ENCODE measurements at regions not wholly inside any gene's neighbourhood (a gene's known extent, or its start where the extent isn't known, plus 50 kb on each side); places are given as distances from the start of the nearest gene placed in this dataset.
"Not testable (repeated sequence)": the region's sequence is repeated elsewhere in the genome, so short reads cannot be mapped to it uniquely, and the experiment has no call there.

DNA sequence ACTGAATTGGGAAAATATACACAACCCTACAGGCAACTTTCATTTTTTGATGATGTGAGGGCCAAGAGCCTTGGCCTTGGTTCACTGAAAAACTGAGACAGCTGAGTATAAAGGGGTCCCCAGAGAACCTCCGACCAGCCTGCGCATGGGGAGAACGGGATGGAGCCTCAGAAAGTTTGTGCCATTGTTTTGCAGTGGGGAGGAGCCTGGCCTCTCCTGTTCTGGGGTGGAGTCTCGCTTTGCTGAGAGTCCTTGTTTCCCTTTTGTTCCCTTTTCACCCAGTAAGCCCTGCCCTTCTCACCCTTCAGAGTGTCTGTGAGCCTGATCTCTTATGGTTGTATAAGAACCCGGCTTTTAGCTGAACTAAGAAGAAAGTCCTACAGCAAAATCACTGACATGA is 193.2 kb upstream of the AKR1E2 start:
- DNase-seq = no peak

DNA sequence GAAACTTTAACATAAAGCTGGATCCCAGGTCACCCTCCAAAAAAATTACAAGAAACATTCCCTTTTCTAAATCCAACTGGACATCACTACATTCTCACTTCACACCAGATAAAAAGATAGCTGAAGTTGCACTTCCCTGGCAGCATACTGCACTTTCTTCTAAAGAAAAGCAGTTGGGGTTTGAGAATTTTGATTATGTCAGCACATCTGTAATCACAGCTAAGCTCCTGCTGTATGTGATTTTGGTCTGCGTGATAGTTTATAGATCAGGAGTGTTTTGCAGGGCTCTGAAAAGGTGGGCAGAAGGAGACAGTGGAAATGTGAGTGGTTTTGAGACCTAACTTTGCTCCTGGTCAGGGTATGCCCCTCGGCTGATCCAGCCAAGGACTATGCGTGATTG is 199.1 kb upstream of the AKR1E2 start:
- DNase-seq = no peak

DNA sequence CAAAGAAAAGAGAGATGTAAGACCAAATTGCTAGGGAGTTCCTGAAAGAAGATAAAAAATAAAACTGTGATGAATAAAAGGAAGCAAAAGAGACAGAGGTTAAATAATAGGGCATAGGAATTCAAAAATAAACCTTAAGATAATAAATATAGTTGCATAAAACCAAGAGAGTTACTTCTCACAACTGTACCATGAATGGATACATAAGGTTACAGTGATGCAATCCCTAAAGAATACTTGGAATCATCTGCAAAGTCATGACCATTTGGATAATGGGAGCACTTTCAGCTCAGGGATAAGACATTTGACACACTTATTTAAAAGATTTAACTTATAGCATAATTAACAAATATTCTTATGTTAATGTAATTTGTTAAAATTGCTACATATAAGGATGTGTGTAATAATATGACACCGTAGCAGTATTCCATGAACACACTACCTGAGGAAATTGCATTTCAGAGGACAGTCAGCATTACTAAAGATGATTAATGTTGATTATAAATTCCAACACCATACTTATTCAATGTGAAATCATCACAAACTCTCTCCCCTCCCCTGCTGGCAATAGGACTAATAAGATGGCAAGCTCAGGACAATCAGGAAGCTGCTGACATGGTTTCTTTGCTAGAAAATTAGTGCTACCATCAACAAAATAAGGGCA is 202.1 kb upstream of the AKR1E2 start:
- no peak for DNase-seq

DNA sequence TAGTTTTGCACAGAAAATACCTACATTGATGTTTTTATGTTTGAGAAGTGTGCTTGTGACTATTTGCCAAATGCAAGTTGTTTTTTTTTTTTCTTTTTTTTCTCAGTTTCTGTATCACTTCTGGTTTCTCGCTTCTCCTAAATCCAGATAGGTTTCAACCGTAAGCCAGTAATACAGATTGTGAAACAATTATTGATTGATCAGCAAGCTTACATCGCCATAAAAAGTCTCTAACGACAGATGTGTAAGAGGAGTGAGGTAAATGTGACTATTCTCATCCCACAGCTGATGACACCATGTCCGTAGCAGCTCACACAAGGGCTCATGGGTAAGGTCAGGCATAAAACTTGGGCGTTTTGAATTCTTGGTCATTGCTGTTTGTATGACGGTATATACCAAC is 202.8 kb upstream of the AKR1E2 start:
- DNase-seq = no peak

GRCh38 chr10:4622384-4622783 is 203.6 kb upstream of the AKR1E2 start:
- DNase-seq = no peak

DNA sequence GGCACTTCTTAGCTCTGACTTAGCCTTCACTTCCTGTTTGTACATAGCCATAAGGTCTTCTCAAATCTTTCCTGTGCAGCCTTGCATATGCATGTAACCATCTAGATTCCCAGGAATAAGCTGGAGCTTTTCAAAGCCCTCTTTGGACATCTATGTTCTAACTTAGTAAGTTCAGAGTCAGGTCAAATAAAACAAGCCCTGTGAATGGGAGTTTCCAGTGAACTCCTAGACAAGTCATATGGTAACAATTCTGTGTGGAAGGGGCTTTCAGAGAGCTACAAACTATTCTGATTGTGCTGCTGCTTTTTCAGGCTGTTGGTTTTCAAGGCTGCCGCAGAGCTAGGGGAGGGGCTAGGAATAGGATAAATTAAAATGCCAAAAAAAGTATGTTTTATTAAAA is 208.4 kb upstream of the AKR1E2 start:
- no peak for DNase-seq

GRCh38 chr10:4615042-4615441 is 211.0 kb upstream of the AKR1E2 start:
- no peak for DNase-seq

DNA sequence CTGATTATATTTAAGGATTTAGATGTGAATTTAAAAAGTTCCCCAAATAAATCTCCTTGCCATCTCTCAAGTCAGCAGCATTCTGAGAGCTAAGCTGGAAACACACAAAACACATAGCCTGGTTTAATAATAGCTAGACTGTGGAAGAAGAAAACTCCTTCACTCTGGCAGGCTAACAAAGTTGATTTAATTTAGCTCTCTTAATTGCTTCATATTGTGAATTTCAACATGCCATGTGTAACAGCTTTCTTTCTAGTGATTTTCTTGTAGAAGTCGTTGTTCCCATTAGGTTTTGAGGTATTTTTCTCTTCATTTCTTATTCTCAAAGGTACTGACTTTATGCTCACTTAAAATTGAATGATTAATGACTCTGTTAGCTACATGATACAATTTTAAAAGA is 216.8 kb upstream of the AKR1E2 start:
- no peak for DNase-seq

DNA sequence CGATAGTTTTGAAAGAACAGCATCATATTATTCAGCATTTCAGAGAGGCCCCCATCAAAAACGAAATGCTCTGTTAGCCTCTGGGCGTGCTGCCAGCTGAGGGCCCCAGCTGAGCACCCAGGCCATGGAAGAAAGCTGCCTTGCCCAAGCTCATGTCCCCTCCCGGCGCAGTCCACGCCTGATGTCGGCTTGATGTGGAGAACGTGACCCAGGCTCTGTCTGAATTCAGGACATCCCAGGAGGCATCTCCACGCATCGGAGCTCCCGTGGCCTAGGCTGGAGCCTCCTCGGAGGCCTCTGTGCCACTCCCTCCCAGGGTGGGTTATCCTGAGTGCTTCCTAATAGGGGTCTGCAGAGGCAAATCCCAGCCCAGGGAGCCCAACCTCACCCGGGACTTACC is 218.3 kb upstream of the AKR1E2 start:
- DNase-seq = no peak

DNA sequence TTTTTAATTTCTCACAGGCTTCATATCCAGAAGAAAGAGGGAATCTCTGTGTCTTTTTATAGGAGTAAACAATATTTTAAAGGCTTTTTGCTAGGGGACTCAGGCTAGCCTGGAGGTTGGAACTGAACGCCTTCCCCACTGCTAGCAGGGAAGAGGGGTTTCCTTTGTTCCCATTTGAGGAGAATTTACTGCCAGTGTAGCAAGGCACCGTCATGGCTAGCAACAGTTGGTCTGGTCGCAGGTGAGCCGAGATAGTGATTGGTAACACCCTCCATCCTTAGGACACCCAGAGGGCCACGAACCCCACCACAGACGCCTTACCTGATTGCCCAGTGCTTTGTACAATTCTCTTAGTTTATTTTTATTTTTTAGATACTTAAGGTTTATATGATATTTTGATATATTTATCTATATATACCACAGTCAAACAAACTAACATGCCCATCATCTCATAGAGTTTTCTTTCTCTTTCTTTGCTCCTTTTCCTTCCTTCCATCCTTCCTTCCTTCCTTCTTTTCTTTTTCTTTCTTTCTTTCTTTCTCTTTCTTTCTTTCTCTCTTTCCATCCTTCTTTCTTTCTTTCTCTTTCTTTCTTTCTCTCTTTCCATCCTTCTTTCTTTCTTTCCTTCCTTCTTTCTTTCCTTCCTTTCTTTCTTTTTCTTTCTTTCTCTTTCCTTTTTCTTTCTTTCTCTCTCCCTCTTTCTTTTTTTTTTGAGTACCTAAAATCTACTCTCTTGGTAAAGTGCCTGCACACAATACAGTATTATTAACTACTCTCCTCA is 219.0 kb upstream of the AKR1E2 start:
- DNase-seq = no peak

DNA sequence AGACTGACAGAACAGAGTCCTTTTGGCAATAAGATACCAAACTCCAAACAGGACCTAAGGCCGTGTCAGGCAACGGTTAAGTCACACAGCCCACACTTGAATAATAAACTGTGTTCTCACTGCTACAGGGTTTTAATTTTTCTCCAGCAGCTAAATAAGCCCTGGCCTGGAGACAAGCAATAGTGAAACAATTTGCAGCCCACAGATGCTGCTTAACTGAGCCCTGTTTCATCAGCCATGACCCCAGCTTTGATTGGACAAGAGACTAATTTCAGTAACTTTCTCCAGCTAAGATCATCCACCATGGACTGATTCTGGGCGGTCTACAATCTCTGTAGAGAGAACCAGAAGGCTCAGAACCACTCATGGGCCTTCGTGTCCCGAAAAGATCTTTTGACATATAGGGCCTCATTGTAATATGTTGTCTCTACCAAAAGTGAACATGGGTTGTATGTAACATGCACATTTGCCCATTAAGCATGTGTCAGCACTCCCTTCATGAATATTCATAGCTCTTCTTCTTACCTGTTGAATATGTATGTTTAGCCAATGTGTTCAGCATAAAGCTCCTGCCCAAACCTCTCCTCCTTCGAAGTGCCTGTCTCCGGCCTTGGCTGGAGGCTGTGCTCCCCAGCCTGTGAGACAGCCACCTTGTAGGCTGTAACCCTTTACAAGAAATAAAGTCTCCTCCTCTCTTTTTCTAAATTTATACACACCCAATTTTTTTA is 223.1 kb upstream of the AKR1E2 start:
- DNase-seq = no peak

DNA sequence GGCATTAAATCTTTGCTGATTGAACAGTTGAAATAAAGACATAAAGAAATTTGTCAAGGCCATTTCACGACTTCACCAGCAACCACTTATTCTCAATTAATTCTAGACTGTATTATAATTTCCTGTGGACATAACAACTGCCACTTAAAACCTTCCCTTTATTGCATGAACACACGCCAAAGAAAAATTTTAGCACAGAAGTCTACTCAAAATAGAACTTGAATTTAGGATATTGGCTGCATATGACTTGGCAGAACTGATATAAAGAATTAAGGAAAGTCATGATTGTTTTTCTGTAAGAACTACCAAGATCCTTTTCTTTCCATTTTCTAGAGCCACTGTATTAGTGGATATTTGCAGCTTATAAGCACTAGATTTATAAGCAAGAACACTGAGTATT is 226.5 kb upstream of the AKR1E2 start:
- no peak for DNase-seq

DNA sequence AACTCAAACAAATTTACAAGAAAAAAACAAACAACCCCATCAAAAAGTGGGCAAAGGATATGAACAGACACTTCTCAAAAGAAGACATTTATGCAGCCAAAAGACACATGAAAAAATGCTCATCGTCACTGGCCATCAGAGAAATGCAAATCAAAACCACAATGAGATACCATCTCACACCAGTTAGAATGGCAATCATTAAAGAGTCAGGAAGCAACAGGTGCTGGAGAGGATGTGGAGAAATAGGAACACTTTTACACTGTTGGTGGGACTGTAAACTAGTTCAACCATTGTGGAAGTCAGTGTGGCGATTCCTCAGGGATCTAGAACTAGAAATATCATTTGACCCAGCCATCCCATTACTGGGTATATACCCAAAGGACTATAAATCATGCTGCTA is 228.1 kb upstream of the AKR1E2 start:
- DNase-seq = not testable (repeated sequence)

DNA sequence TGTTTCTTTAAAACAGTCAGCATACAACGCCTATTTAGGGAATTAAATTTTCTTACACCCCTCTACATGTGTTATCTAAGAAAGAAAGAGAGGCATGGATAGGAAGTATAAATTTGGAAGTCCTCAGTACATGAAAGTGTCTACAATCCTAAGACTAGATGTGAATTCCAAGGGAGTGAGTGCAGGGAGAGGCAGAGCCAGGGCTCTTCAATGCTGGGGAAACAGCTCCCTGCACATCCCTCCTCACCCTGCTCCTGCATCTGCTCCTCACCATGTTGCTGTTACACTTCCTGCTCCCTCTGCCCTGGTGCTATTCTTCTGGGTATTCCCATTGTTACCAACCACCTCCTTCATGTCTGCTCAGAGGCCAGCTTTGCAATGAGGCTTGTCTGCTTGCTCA is 229.1 kb upstream of the AKR1E2 start:
- no peak for DNase-seq

GRCh38 chr10:4595719-4596319 is 230.2 kb upstream of the AKR1E2 start:
- DNase-seq = no peak

DNA sequence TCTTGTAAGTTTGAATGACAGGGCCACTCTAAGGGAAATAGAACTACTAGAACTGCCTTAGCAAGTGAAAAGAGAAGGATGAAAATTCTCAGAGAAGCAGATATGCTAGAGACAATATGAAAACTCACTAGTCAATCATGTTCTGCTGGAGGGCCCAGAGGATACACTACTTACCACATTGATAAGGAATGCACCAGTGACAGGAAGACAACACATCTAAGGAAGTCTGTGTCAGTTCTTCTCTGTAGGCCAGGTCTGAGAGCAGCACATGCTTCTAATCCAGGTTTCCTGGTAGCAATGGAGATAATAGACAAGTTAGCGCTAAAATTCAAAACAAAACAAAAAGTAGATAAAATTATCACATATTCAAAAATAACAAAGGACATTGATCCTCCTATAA is 235.2 kb upstream of the AKR1E2 start:
- DNase-seq = no peak

DNA sequence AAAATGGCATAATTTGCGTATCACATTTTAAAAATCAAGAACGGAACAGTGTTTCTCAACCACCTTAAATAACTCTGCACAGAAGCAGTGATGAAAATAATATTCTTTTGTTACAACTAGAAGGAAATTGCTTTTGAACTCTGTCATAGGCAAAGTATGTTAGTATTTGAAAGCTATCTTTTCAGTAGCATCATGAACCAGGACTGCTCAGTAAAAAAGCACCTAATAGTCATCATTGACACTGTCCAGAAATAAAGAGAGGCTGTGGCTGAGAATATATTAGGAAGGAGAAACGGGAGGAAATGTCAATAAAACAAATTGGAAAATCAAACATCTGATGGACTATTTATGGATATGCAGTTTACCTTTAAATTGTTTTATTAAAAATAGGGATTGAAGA is 237.2 kb upstream of the AKR1E2 start:
- no peak for DNase-seq

DNA sequence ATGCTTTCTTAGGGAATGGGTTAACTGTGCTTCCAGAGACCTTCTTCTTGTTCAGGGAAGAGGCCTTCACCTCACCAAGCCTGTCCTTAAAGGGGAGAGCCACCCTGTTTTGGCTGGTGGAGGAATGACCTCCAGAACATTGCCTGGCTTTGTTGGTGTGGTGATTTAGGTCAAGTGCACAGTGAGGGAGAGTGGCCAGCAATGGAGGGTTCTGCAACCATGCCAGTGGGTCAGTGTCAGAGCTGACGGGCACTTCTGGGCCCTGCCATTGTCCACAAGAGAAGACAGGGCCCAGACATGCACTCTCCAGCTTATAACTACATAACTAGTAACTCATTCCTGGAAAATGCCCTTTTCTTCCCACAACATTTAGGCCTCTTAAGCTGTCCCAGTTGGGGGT is 238.5 kb upstream of the AKR1E2 start:
- DNase-seq = no peak

DNA sequence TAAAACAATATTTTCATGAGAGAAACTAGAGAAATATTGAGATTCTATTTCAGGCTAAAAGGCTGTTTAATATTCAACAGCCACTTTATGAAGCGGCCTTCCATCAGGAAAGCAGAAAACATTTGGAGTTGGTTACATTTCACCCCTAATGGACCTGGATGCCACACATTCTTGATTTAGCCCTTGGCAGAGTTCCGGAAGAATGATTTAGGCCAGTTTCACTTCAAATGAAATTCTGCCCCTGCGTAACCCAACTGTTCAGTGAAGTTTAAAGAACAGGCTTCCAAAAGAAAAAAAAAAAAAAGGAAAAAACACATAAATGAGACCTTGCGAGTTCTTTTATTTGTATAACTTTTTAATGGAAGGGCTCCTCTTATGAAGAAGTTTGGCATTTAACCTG is 239.2 kb upstream of the AKR1E2 start:
- DNase-seq = no peak

GRCh38 chr10:4581929-4582328 is 244.1 kb upstream of the AKR1E2 start:
- DNase-seq = no peak

DNA sequence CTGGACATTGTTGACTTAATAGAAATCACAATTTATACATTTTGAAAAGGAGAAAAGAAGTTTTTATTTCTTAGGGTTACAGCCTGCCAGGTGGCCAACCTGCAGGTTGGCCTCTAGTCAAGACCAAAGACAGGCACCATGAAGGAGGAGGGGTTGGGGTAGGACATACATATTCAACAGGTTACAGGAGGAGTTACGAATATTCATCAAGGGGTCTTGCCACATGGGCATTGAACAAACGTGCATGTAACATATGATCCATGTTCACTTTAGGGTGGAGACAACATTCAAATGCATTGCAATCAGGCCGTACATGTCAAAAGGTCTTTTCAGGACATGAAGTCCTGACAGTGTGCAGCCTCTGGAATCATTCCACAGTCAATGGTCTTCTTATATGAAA is 246.2 kb upstream of the AKR1E2 start:
- DNase-seq = no peak

DNA sequence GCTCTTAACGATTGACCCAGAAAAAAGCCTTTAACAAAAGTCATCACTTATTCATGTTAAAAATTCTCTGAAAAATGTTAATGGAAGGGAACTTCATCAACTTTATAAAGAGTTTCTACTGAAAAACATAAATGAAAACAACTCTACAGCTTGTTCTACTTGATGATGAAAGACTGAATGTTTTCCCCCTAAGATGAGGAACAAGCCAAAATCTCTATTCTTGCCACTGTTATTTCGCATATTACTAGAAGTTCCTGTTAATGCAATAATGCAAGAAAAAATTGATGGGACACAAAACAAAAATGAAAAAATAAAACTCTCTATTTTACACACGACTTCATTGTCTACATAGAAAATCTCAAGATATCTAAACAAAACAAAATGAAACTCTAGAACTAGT is 249.8 kb upstream of the AKR1E2 start:
- no peak for DNase-seq

DNA sequence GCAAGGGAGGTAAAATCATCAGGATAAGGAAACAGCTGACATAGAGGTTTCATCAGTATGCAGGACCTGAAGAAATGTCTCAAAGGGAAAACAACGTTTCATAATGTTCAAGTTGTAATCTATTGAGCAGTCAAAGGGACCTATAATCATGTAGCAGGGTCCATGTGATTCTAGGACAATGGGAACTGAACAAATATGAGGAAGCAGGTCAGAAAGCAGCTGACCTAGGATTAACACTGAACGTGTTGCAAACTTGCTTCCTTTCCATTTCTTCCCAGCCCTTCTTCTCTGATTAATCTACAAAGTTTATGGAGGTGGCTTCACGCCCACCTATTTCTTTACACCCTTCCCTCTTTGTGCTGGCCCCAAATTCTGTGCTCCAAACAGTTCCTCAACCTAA is 256.9 kb upstream of the AKR1E2 start:
- no peak for DNase-seq

GRCh38 chr10:4568731-4569130 is 257.3 kb upstream of the AKR1E2 start:
- no peak for DNase-seq

All from hematopoietic multipotent progenitor cell treated with erythropoietin and hydrocortisone succinate and interleukin-3 and kit ligand, for 8 days (in vitro differentiated cells).